HCT116 (cell line): ENCODE measurements at regions not wholly inside any gene's neighbourhood (a gene's known extent, or its start where the extent isn't known, plus 50 kb on each side); places are given as distances from the start of the nearest gene placed in this dataset.

Experiments
- ATAC-seq: fragments of 200-7000 bp; cut with Tn5 transposase; 2 replicates; pipeline ENCODE4 v1.9.1; 2020; ENCODE audit warnings: mild to moderate bottlenecking, moderate library complexity
- BruUV-seq: library from RNA; stranded (reverse); fragments of 400-500 nt; replicated peaks from 2 replicates; lab custom pipeline; 2021; lab: Mats Ljungman, UMichigan
- CTCF ChIA-PET: fragments of 300-600 bp; sonication (Branson Sonifier 250); formaldehyde crosslinking; loops from one replicate; lab custom pipeline; 2021; ENCODE audit warnings: antibody characterized with exemption; lab: Charles Lee
- POLR2A ChIA-PET: fragments of 300-600, 350-600 bp; sonication (Branson Sonifier 250); formaldehyde crosslinking; loops from one replicate; lab custom pipeline; 2021; ENCODE audit warnings: antibody characterized with exemption; lab: Charles Lee
- RAD21 ChIA-PET, 2 experiments: fragments of 300-600 bp; sonication (Branson Sonifier 250); formaldehyde crosslinking; loops; one replicate each; lab custom pipeline; 2023; ENCODE audit warnings: low total read pairs in 2 of 2; ENCODE audit not compliant: uncharacterized antibody in 2 of 2, unreplicated experiment in 2 of 2, low non-redundant PET in 1 of 2; lab: Charles Lee
- DNase-seq: peaks from one replicate; pipeline ENCODE4 v3.0.0-alpha.2; 2010; ENCODE audit warnings: low read depth, low spot score
- H2AFZ ChIP-seq: fragments of 200-600 bp; shearing (Covaris generic), sonication (generic); 2 replicates; pipeline ENCODE4 v1.6.1; 2017; ENCODE audit warnings: low read depth, mixed run types, mixed read lengths, antibody characterized with exemption, low read length; ENCODE audit not compliant: poor library complexity, severe bottlenecking
- H3K27ac ChIP-seq: 2 replicates; pipeline ENCODE4 v1.5.1; 2012; ENCODE audit warnings: low read depth, low read length
- H3K27me3 ChIP-seq: fragments of 200-600 bp; sonication (generic); 2 replicates; pipeline ENCODE4 v1.6.1; 2016; ENCODE audit warnings: mixed run types, low read length, mixed read lengths; ENCODE audit not compliant: insufficient read depth
- H3K36me3 ChIP-seq, 2 experiments: fragments of 200-500 bp in 1 of 2; fragments of 200-600 bp in 1 of 2; sonication (Bioruptor generic) in 1 of 2; sonication (generic) in 1 of 2; 2 replicates each; pipeline versions ENCODE4 v1.5.1 to v1.6.1; 2014 to 2016; ENCODE audit warnings: low read length in 2 of 2, inconsistent platforms in 1 of 2, mixed read lengths in 1 of 2, mixed run types in 1 of 2; ENCODE audit not compliant: insufficient read depth in 2 of 2, control insufficient read depth in 1 of 2
- H3K4me1 ChIP-seq, 2 experiments: fragments of 200-600 bp in 1 of 2; sonication (generic) in 1 of 2; 2 replicates each; pipeline versions ENCODE4 v1.5.1 to v1.6.1; 2012 to 2017; ENCODE audit warnings: low read length in 2 of 2, inconsistent platforms in 1 of 2, mild to moderate bottlenecking in 1 of 2, mixed read lengths in 1 of 2, mixed run types in 1 of 2, moderate library complexity in 1 of 2; ENCODE audit not compliant: insufficient read depth in 2 of 2, control insufficient read depth in 1 of 2
- H3K4me2 ChIP-seq: fragments of 200-600 bp; sonication (generic); 2 replicates; pipeline ENCODE4 v1.6.1; 2017; ENCODE audit warnings: mixed run types, low read length, mixed read lengths
- H3K4me3 ChIP-seq, 2 experiments: fragments of 200-600 bp in 1 of 2; sonication (generic) in 1 of 2; replicated peaks in 1 of 2; 2 replicates each; pipeline ENCODE4 v1.5.1; 2011 to 2016; ENCODE audit warnings: low read length in 2 of 2, control low read depth in 1 of 2, low read depth in 1 of 2, mild to moderate bottlenecking in 1 of 2, mixed read lengths in 1 of 2, mixed run types in 1 of 2
- H3K79me2 ChIP-seq: fragments of 200-600 bp; sonication (generic); 2 replicates; pipeline ENCODE4 v1.6.1; 2017; ENCODE audit warnings: mild to moderate bottlenecking, mixed run types, low read length, moderate library complexity, mixed read lengths; ENCODE audit not compliant: insufficient read depth
- H3K9ac ChIP-seq: fragments of 200-600 bp; sonication (generic); 2 replicates; pipeline ENCODE4 v1.6.1; 2016; ENCODE audit warnings: low read length, mixed read lengths
- H3K9me2 ChIP-seq: fragments of 200-600 bp; sonication (generic), shearing (Covaris generic); 2 replicates; pipeline ENCODE4 v1.6.1; 2017; ENCODE audit warnings: mixed run types, mild to moderate bottlenecking, moderate library complexity; ENCODE audit not compliant: insufficient read depth
- H3K9me3 ChIP-seq, 2 experiments: fragments of 200-500 bp in 1 of 2; fragments of 200-600 bp in 1 of 2; sonication (Bioruptor generic) in 1 of 2; sonication (generic) in 1 of 2; 2 replicates each; pipeline ENCODE4 v1.6.1; 2014 to 2017; ENCODE audit warnings: low read length in 2 of 2, mixed read lengths in 2 of 2, inconsistent platforms in 1 of 2, low read depth in 1 of 2, mild to moderate bottlenecking in 1 of 2, mixed run types in 1 of 2, moderate library complexity in 1 of 2; ENCODE audit not compliant: control insufficient read depth in 1 of 2, insufficient read depth in 1 of 2
- H4K20me1 ChIP-seq: fragments of 200-600 bp; sonication (generic), shearing (Covaris generic); 2 replicates; pipeline ENCODE4 v1.6.1; 2017; ENCODE audit warnings: mixed run types, mild to moderate bottlenecking, moderate library complexity; ENCODE audit not compliant: insufficient read depth
- CBX3 ChIP-seq: IDR thresholded peaks from 2 replicates; pipeline ENCODE4 v1.6.1; 2012; ENCODE audit warnings: low read depth
- CEBPB ChIP-seq: IDR thresholded peaks from 2 replicates; pipeline ENCODE4 v1.6.1; 2012; ENCODE audit warnings: low read depth
- EGR1 ChIP-seq: IDR thresholded peaks from 2 replicates; pipeline ENCODE4 v1.6.1; 2012; ENCODE audit warnings: low read depth
- EZH2 ChIP-seq: fragments of 200-600 bp; sonication (generic); IDR thresholded peaks from 2 replicates; pipeline ENCODE4 v1.6.1; 2017; ENCODE audit warnings: antibody characterized with exemption, mixed run types
- EZH2phosphoT487 ChIP-seq: fragments of 200-600 bp; IDR thresholded peaks from 2 replicates; pipeline ENCODE4 v1.6.1; 2018; ENCODE audit warnings: antibody characterized with exemption, borderline replicate concordance
- JUND ChIP-seq: IDR thresholded peaks from 2 replicates; pipeline ENCODE4 v1.6.1; 2012
- POLR2A ChIP-seq: IDR thresholded peaks from 2 replicates; pipeline ENCODE4 v1.7.0; 2011; ENCODE audit warnings: borderline replicate concordance; ENCODE audit not compliant: insufficient read depth, insufficient read length; ENCODE audit errors: extremely low read depth
- POLR2AphosphoS5 ChIP-seq: IDR thresholded peaks from 2 replicates; pipeline ENCODE4 v1.6.1; 2011; ENCODE audit warnings: mild to moderate bottlenecking, low read depth, low read length, moderate library complexity
- RAD21 ChIP-seq: IDR thresholded peaks from 2 replicates; pipeline ENCODE4 v1.6.1; 2012; ENCODE audit warnings: low read depth, mild to moderate bottlenecking
- SIN3A ChIP-seq: IDR thresholded peaks from 2 replicates; pipeline ENCODE4 v1.6.1; 2012; ENCODE audit warnings: low read depth
- SP1 ChIP-seq: IDR thresholded peaks from 2 replicates; pipeline ENCODE4 v1.6.1; 2012; ENCODE audit warnings: low read depth
- SRF ChIP-seq: IDR thresholded peaks from 2 replicates; pipeline ENCODE4 v1.6.1; 2012; ENCODE audit warnings: low read depth
- TCF7L2 ChIP-seq: IDR thresholded peaks from 2 replicates; pipeline ENCODE4 v1.7.0; 2011; ENCODE audit warnings: borderline replicate concordance, inconsistent platforms; ENCODE audit not compliant: insufficient read depth, insufficient read length; ENCODE audit errors: extremely low read depth
- YY1 ChIP-seq: IDR thresholded peaks from 2 replicates; pipeline ENCODE4 v1.6.1; 2011; ENCODE audit warnings: low read length, low read depth, moderate library complexity, mild to moderate bottlenecking; ENCODE audit not compliant: insufficient replicate concordance; ENCODE audit errors: extremely low read depth
- ZFX ChIP-seq: fragments of 450-650 bp; IDR thresholded peaks from 2 replicates; pipeline ENCODE4 v1.6.1; 2017
- ZNF274 ChIP-seq: fragments of 200-500 bp; sonication (Bioruptor generic); IDR thresholded peaks from 2 replicates; pipeline ENCODE4 v1.6.1; 2014; ENCODE audit warnings: mild to moderate bottlenecking, low read depth, low read length, inconsistent platforms
- intact Hi-C: fragments of 100-400 bp; cut with micrococcal nuclease; formaldehyde crosslinking; loops from 2 replicates; pipeline ENCODE4 v1.10.0; 2022
- TF ChIP-seq, protein P1 (sequence below): IDR thresholded peaks from 2 replicates; pipeline ENCODE4 v1.6.1; 2012
- TF ChIP-seq, protein P2 (sequence below): IDR thresholded peaks from 2 replicates; pipeline ENCODE4 v1.6.1; 2011; ENCODE audit warnings: mild to moderate bottlenecking, low read length, moderate library complexity; ENCODE audit not compliant: insufficient replicate concordance; ENCODE audit errors: extremely low read depth

DNA sequence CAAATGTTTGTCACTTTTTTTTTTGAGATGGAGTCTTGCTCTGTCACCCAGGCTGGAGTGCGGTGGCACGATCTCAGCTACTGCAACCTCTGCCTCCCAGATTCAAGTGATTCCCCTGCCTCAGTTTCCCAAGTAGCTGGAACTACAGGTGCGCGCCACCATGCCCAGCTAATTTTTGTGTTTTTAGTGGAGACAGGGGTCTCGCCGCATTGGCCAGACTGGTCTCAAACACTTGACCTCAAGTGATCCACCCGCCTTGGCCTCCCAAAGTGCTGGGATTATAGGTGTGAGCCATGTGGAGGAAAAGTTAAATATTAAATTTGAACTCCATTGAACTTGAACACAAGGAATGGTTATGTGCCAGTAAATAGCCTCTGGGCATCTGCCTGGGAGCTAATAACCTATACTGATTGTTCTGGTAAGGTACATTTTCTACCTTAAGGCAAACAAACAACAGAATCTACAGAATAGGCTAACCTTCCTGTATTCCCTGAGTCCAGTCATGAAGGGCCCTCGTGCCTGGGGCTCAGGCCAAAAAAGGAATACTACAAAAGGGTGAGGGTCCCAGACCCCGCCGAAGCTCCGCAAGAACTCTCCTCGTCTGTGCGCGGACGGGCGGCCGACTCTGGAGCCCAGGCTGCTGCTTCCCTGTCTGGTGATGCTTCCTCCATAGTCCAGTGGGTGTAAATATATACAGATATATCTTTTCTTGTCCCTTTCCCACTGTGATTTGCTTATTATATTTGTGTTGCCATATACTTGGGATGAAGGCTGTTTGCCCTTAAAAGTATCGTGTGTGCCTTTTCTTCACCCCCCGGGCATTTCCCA is 74.0 kb upstream of the EIF5 start:
- H3K4me2 ChIP-seq, result peak overlapping the region; percentile 88
- no peaks in the 10 kb centered on the region for H3K9me3 ChIP-seq
- H2AFZ ChIP-seq, result peak overlapping the region; percentile 99
- H3K4me3 ChIP-seq, result peak overlapping the region; percentile 48 to 63
- no peaks in the 10 kb centered on the region for H3K36me3 ChIP-seq
- ChIA-PET CTCF (no interaction called here), RAD21 (no interaction called here), POLR2A (no interaction called here)
- BruUV-seq, result no TSS peak
- peaks cover 0 to 13% of the 10 kb centered on the region in 2 experiments; a peak in 2 of 4 replicates for H3K4me1 ChIP-seq
- H3K9ac ChIP-seq, result peak overlapping the region; percentile 60
- DNase-seq (no peak), ATAC-seq (peak; percentile 75)
- intact Hi-C loops, result no loop called here
- no peaks in the 10 kb centered on the region for H3K79me2 ChIP-seq
- no peak overlapping the region for H3K27ac ChIP-seq
- TF ChIP-seq POLR2AphosphoS5 (no peak), CBX3 (no peak), EGR1 (no peak), EZH2 (no peak)
- H4K20me1 ChIP-seq, result no peaks in the 10 kb centered on the region
- no peaks in the 10 kb centered on the region for H3K27me3 ChIP-seq
- no peaks in the 10 kb centered on the region for H3K9me2 ChIP-seq

DNA sequence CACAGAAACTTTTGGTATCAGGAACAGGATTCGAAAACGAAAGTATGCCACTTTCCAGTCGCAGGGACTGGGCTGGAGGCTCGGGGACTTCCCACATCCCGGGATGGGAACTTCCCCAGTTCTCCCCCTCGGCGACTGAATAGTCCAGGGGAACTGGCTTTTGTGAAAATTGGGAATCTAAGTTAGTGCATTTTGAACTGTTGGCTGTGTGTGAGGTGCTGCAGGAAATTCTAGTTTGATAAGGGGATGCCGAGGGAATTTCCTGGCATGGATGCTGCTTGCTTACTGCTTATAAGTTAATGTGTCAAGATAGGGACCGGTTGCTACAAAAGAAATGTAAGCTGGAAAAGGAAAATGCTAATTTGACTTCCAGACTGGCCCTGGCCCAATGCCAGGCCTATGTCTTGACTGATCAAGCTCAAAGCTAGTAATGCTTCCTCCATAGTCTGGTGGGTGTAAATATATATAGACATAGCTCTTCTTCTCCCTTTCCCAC is 73.4 kb upstream of the EIF5 start:
- Histone ChIP-seq H3K9ac (peak overlapping the region; percentile 60), H3K9me3 (no peaks in the 10 kb centered on the region), H3K79me2 (no peaks in the 10 kb centered on the region), H3K36me3 (no peaks in the 10 kb centered on the region), H2AFZ (peak overlapping the region; percentile 99), H3K4me3 (peak overlapping the region; percentile 48 to 63), H4K20me1 (no peaks in the 10 kb centered on the region), H3K27me3 (no peaks in the 10 kb centered on the region), H3K27ac (no peak overlapping the region), H3K9me2 (no peaks in the 10 kb centered on the region), H3K4me2 (peak overlapping the region; percentile 88), H3K4me1 (peaks cover 0 to 13% of the 10 kb centered on the region in 2 experiments; a peak in 2 of 4 replicates)
- no TSS peak for BruUV-seq
- ChIA-PET POLR2A (no interaction called here), RAD21 (no interaction called here), CTCF (no interaction called here)
- ATAC-seq, result peak; percentile 79
- TF ChIP-seq POLR2A, result no peak
- TF ChIP-seq JUND, result no peak
- TF ChIP-seq CEBPB, result no peak
- TF ChIP-seq SIN3A, result no peak
- TF ChIP-seq ZNF274, result no peak
- no peak for TF ChIP-seq CBX3
- no peak for TF ChIP-seq RAD21
- TF ChIP-seq ZFX, result no peak
- TF ChIP-seq EZH2phosphoT487, result no peak
- TF ChIP-seq, protein P1, sequence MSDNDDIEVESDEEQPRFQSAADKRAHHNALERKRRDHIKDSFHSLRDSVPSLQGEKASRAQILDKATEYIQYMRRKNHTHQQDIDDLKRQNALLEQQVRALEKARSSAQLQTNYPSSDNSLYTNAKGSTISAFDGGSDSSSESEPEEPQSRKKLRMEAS, result no peak
- no peak for TF ChIP-seq EGR1
- TF ChIP-seq SRF, result no peak
- no peak for TF ChIP-seq POLR2AphosphoS5
- TF ChIP-seq, protein P2, sequence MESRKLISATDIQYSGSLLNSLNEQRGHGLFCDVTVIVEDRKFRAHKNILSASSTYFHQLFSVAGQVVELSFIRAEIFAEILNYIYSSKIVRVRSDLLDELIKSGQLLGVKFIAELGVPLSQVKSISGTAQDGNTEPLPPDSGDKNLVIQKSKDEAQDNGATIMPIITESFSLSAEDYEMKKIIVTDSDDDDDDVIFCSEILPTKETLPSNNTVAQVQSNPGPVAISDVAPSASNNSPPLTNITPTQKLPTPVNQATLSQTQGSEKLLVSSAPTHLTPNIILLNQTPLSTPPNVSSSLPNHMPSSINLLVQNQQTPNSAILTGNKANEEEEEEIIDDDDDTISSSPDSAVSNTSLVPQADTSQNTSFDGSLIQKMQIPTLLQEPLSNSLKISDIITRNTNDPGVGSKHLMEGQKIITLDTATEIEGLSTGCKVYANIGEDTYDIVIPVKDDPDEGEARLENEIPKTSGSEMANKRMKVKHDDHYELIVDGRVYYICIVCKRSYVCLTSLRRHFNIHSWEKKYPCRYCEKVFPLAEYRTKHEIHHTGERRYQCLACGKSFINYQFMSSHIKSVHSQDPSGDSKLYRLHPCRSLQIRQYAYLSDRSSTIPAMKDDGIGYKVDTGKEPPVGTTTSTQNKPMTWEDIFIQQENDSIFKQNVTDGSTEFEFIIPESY, result no peak
- no peak for TF ChIP-seq EZH2
- TF ChIP-seq TCF7L2, result no peak
- no peak for TF ChIP-seq YY1
- no peak for TF ChIP-seq SP1
- no peak for DNase-seq
- intact Hi-C loops, result no loop called here
